Endothelial cell of umbilical vein (primary cell): ENCODE measurements at regions not wholly inside any gene's neighbourhood (a gene's known extent, or its start where the extent isn't known, plus 50 kb on each side); places are given as distances from the start of the nearest gene placed in this dataset.

Experiments
- BruUV-seq: library from RNA; stranded (reverse); fragments of 400-500 nt; replicated peaks from 2 replicates; lab custom pipeline; 2021; lab: Mats Ljungman, UMichigan
- CTCF ChIA-PET: fragments of 300-600, 350-600 bp; sonication (Branson Sonifier 250); formaldehyde crosslinking; loops from one replicate; lab custom pipeline; 2021; ENCODE audit warnings: antibody characterized with exemption, inconsistent platforms; lab: Charles Lee
- POLR2A ChIA-PET: fragments of 300-600, 350-600 bp; sonication (Branson Sonifier 250); formaldehyde crosslinking; loops from one replicate; lab custom pipeline; 2021; ENCODE audit warnings: antibody characterized with exemption, inconsistent platforms; lab: Charles Lee
- DNase-seq: peaks from one replicate; pipeline ENCODE4 v3.0.0-alpha.2; 2011; ENCODE audit warnings: low read depth, low spot score
- FAIRE-seq: peaks from 2 replicates; lab custom pipeline; 2011; peaks lifted over from hg19 to GRCh38; lab: Jason Lieb, UNC
- H2AFZ ChIP-seq: 2 replicates; pipeline ENCODE4 v1.6.0; 2012; ENCODE audit warnings: low read depth, low read length, control low read depth, inconsistent platforms
- H3K27ac ChIP-seq: 2 replicates; pipeline ENCODE4 v1.5.1; 2011; ENCODE audit warnings: low read depth, mild to moderate bottlenecking, control low read depth, low read length, moderate library complexity; ENCODE audit not compliant: insufficient read depth
- H3K27me3 ChIP-seq, 2 experiments: 2 replicates each; pipeline versions ENCODE4 v1.6.0 to v1.6.1; 2011; ENCODE audit warnings: low read length in 2 of 2, mixed read lengths in 1 of 2; ENCODE audit not compliant: control insufficient read depth in 2 of 2, insufficient read depth in 2 of 2
- H3K36me3 ChIP-seq, 2 experiments: 2 replicates in 1 of 2; 3 replicates in 1 of 2; pipeline ENCODE4 v1.5.1; 2011; ENCODE audit warnings: low read length in 2 of 2, mild to moderate bottlenecking in 1 of 2, moderate library complexity in 1 of 2; ENCODE audit not compliant: control insufficient read depth in 2 of 2, insufficient read depth in 2 of 2; ENCODE audit errors: extremely low read depth in 1 of 2
- H3K4me1 ChIP-seq: 3 replicates; pipeline ENCODE4 v1.5.1; 2011; ENCODE audit warnings: mild to moderate bottlenecking, low read length; ENCODE audit not compliant: control insufficient read depth, insufficient read depth; ENCODE audit errors: extremely low read depth
- H3K4me2 ChIP-seq: 2 replicates; pipeline ENCODE4 v1.6.1; 2011; ENCODE audit warnings: low read length, control low read depth, mixed read lengths; ENCODE audit not compliant: insufficient read depth
- H3K4me3 ChIP-seq, 3 experiments: fragments of 200-600 bp in 1 of 3; sonication (generic), shearing (Covaris generic) in 1 of 3; replicated peaks in 1 of 3; 2 replicates each; pipeline ENCODE4 v1.5.1; 2011 to 2016; ENCODE audit warnings: control low read depth in 3 of 3, low read length in 3 of 3, mild to moderate bottlenecking in 2 of 3, inconsistent platforms in 1 of 3, low read depth in 1 of 3, moderate library complexity in 1 of 3; ENCODE audit not compliant: insufficient read depth in 1 of 3
- H3K79me2 ChIP-seq: 2 replicates; pipeline ENCODE4 v1.6.0; 2012; ENCODE audit warnings: low read length, inconsistent platforms; ENCODE audit not compliant: control insufficient read depth, insufficient read depth
- H3K9ac ChIP-seq: replicated peaks from 2 replicates; pipeline ENCODE3; 2011; ENCODE audit warnings: low read length, control low read depth; ENCODE audit not compliant: insufficient read depth; ENCODE audit errors: extremely low read depth
- H3K9me1 ChIP-seq: replicated peaks from 3 replicates; pipeline ENCODE4 v1.6.0; 2011; ENCODE audit warnings: mild to moderate bottlenecking, low read length; ENCODE audit not compliant: control insufficient read depth, insufficient read depth; ENCODE audit errors: extremely low read depth
- H3K9me3 ChIP-seq: replicated peaks from 2 replicates; pipeline ENCODE4 v1.5.1; 2012; ENCODE audit warnings: low read length, inconsistent platforms; ENCODE audit not compliant: control insufficient read depth, insufficient read depth
- H4K20me1 ChIP-seq: replicated peaks from 2 replicates; pipeline ENCODE3; 2011; ENCODE audit warnings: mild to moderate bottlenecking, low read length; ENCODE audit not compliant: control insufficient read depth, insufficient read depth; ENCODE audit errors: extremely low read depth
- EZH2 ChIP-seq: IDR thresholded peaks from 2 replicates; pipeline ENCODE4 v1.6.1; 2012; ENCODE audit warnings: borderline replicate concordance, low read depth, mild to moderate bottlenecking, moderate library complexity, low read length, inconsistent platforms; ENCODE audit not compliant: severe bottlenecking
- FOS ChIP-seq: IDR thresholded peaks from 2 replicates; pipeline ENCODE4 v1.6.1; 2011; ENCODE audit warnings: mild to moderate bottlenecking, low read length, moderate library complexity, borderline replicate concordance; ENCODE audit not compliant: insufficient read depth
- GATA2 ChIP-seq: IDR thresholded peaks from 2 replicates; pipeline ENCODE4 v1.7.0; 2011; ENCODE audit warnings: low read depth, mild to moderate bottlenecking, moderate library complexity, mixed read lengths, low read length; ENCODE audit not compliant: insufficient read length, insufficient read depth
- JUN ChIP-seq: IDR thresholded peaks from 2 replicates; pipeline ENCODE4 v1.6.1; 2011; ENCODE audit warnings: borderline replicate concordance, low read depth; ENCODE audit not compliant: insufficient read length, insufficient read depth
- MYC ChIP-seq: IDR thresholded peaks from one replicate; pipeline ENCODE4 v1.6.1; 2011; ENCODE audit warnings: mild to moderate bottlenecking, low read depth, low read length
- POLR2A ChIP-seq: IDR thresholded peaks from 2 replicates; pipeline ENCODE4 v1.6.1; 2012; ENCODE audit warnings: low read depth, mild to moderate bottlenecking, control low read depth, low read length
- POLR2AphosphoS5 ChIP-seq: IDR thresholded peaks from 2 replicates; pipeline ENCODE4 v1.6.1; 2012; ENCODE audit warnings: low read depth, mild to moderate bottlenecking, control low read depth, low read length, moderate library complexity; ENCODE audit not compliant: insufficient read depth
- dilution Hi-C: fragments of 300-500 bp; cut with MboI; formaldehyde crosslinking; loops from one replicate; pipeline ENCODE4 v1.15.0; 2019; ENCODE audit warnings: low sequenced_read_pairs; ENCODE audit not compliant: extremely low pct_ligation_motif_present
- intact Hi-C: fragments of 100-400 bp; cut with micrococcal nuclease; formaldehyde crosslinking; loops from one replicate; pipeline ENCODE4 v1.10.0; 2022
- TF ChIP-seq, protein P1 (sequence below): IDR thresholded peaks from 2 replicates; pipeline ENCODE4 v1.6.1; 2011; ENCODE audit not compliant: insufficient read depth, insufficient read length
- TF ChIP-seq, protein P2 (sequence below), 2 donors: IDR thresholded peaks; 1 replicate in 1 of 2; 2 replicates in 1 of 2; pipeline ENCODE4 v1.5.1; 2011; ENCODE audit warnings: low read length in 2 of 2, mild to moderate bottlenecking in 2 of 2, moderate library complexity in 2 of 2, control low read depth in 1 of 2, inconsistent platforms in 1 of 2, low read depth in 1 of 2; ENCODE audit not compliant: insufficient read depth in 1 of 2; ENCODE audit errors: extremely low read depth in 1 of 2

DNA sequence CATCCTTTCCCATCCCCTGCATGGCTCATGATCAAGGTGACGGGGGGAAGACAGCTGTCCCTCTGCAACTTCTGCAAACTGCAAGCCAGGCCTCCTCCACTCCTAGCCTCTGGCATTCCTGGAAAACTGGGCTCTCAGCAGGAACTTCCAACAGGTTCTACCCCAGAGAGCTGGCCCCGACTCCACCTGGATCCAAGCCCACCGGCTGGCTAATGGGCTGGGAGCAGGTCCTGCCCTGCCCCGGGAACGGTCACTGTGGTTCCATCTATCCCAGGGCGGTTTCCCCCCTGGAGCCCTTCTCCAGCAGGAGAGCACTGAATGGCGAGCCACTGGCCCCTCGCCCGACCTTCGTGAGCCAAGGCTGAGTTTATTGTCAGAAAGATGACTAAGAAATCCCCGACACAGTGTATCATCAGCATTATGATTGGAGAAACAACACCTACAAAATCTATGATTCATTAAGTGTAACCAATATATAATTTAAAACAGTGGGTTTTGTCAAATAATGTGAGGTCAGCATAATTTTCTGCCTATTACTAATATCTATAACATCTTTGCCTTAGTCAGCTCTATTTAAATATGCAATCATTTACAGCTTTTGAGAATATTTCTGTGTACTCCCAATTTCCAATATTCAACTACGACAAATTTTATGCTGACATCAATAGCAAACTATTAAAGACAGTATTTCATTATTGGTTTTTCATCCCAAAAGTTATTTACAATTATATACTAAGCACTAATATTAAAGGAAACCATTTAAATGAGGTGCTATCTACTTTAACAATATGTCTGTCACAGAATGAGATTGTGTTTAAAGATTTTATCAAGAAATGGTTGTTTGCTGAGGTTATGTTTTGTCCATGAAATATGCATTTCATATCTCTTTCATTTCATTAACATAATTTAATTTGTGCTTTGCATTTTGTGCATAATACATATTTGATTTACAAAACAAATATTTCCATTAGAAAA is 133.0 kb downstream of the URI1 start:
- POLR2A ChIA-PET: no interaction called here

More for the DNA sequence above, 133.0 kb downstream of the URI1 start:
- H3K4me3 ChIP-seq: no peak overlapping the region
- dilution Hi-C loops: no loop called here
- H3K27ac ChIP-seq: no peak overlapping the region
- H3K79me2 ChIP-seq: no peaks in the 10 kb centered on the region
- no peak overlapping the region for H2AFZ ChIP-seq
- no peaks in the 10 kb centered on the region for H4K20me1 ChIP-seq
- no peak overlapping the region for H3K4me2 ChIP-seq
- TF ChIP-seq POLR2A: no peak
- no peak for TF ChIP-seq EZH2
- TF ChIP-seq, protein P1, sequence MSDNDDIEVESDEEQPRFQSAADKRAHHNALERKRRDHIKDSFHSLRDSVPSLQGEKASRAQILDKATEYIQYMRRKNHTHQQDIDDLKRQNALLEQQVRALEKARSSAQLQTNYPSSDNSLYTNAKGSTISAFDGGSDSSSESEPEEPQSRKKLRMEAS: no peak
- no peak for TF ChIP-seq JUN
- no peak for TF ChIP-seq POLR2AphosphoS5
- TF ChIP-seq FOS: no peak
- TF ChIP-seq MYC: no peak
- TF ChIP-seq GATA2: no peak
- TF ChIP-seq, protein P2, sequence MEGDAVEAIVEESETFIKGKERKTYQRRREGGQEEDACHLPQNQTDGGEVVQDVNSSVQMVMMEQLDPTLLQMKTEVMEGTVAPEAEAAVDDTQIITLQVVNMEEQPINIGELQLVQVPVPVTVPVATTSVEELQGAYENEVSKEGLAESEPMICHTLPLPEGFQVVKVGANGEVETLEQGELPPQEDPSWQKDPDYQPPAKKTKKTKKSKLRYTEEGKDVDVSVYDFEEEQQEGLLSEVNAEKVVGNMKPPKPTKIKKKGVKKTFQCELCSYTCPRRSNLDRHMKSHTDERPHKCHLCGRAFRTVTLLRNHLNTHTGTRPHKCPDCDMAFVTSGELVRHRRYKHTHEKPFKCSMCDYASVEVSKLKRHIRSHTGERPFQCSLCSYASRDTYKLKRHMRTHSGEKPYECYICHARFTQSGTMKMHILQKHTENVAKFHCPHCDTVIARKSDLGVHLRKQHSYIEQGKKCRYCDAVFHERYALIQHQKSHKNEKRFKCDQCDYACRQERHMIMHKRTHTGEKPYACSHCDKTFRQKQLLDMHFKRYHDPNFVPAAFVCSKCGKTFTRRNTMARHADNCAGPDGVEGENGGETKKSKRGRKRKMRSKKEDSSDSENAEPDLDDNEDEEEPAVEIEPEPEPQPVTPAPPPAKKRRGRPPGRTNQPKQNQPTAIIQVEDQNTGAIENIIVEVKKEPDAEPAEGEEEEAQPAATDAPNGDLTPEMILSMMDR (IDR thresholded peaks at IDR 0.05; ENCODE audit: extremely low read depth in 1 of 2, insufficient read depth in 1 of 2, low read depth in 1 of 2, low read length in 2 of 2): no peak
- H3K27me3 ChIP-seq: no peaks in the 10 kb centered on the region
- intact Hi-C loops: no loop called here
- H3K4me1 ChIP-seq: no peaks in the 10 kb centered on the region
- DNase-seq (no peak), FAIRE-seq (no peak)
- H3K9ac ChIP-seq: no peak overlapping the region
- H3K9me1 ChIP-seq: no peaks in the 10 kb centered on the region
- no peaks in the 10 kb centered on the region for H3K36me3 ChIP-seq
- CTCF ChIA-PET: no interaction called here
- no peaks in the 10 kb centered on the region for H3K9me3 ChIP-seq
- no TSS peak for BruUV-seq
